GM21576 (cell line): ENCODE measurements at regions not wholly inside any gene's neighbourhood (a gene's known extent, or its start where the extent isn't known, plus 50 kb on each side); places are given as distances from the start of the nearest gene placed in this dataset.
A peak's percentile ranks its signal among the peaks of the same experiment; 100 is the strongest.

Source experiments
- ATAC-seq: cut with Tn5 transposase; IDR thresholded peaks from one replicate; pipeline ENCODE4 v1.9.1; 2021; ENCODE audit warnings: mild to moderate bottlenecking, moderate library complexity; ENCODE audit not compliant: unreplicated experiment

DNA sequence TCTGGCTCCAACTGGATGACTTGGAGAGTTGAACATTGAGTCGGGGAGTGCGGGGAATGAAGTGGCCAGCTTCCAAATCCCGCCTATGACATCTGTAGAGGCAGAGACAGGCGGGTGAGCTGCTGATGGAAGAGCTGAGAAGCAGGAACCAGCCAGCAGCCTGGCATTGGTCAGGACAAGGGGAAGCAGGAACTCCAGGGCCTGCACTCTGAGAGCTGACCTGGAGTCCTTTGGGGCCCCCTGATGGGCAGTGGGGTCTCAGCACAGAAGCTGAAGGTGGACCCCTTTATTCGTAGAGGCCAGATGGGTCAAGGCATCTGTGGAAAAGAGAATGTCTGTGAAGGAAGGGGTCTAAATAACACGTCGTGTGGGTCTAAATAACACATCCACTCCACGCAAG lies 57.0 kb downstream of the SEC61G start:
- no peak for ATAC-seq

- no peak for ATAC-seq
Observed at GRCh38 chr7:54699715-54700114, 59.3 kb downstream of the SEC61G start.

DNA sequence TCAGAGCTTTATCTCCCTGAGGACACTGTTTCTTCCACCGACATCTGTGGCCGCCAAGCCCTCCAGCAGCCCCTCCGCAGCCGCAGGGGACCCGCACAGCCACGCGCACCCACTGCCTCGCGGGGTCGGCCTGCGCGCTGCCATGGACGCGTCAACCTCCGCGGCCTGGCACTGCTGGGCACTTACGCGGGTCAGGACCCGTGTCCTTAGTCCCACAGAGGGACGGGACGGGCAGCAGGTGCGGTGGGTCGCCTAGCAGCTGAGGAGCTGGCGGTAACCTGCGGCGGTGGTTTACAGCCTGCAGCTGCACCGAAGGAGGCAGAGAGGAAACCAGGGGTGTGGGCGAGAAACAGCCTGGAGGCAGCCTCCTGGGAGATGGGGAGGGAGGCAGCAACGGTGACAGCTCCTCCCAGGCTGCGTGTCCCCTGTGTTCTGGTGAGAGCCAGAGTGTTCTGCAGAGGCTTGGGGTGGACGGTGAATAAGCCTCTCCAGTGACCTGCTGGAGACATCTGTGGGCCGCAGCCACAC lies 61.3 kb downstream of the SEC61G start:
- ATAC-seq, result no peak

DNA sequence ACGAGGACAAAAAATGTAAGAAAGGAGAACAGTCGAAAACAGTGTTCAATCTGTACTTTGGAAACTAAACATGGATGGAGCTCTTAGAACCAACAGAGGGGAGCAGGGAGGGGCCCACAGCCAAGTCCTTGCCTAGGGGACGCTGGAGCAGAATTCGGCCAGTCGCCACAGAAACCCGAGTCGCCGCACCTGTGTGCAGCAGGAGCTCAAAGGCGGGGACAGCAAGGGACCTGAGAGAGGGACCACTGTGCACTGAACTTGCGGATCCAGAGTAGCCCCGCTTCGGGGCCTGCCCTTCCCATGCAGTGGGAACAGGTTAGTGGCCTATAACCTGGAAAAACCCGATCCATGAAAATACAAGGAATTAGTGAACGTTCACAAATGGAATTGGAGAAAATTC lies 68.1 kb downstream of the SEC61G start:
- ATAC-seq, result no peak

- ATAC-seq, result no peak
Observed at GRCh38 chr7:54690050-54690443, 69.0 kb downstream of the SEC61G start.

GRCh38 chr7:54689394-54690049 lies 69.5 kb downstream of the SEC61G start:
- no peak for ATAC-seq

- ATAC-seq, result no peak
Observed at GRCh38 chr7:54687462-54688212, 71.4 kb downstream of the SEC61G start.

- ATAC-seq, result no peak
Observed at GRCh38 chr7:54680377-54681005, 78.5 kb downstream of the SEC61G start.

- ATAC-seq, result no peak
Observed at GRCh38 chr7:54679490-54679817, 79.6 kb downstream of the SEC61G start.

- no peak for ATAC-seq
Observed at GRCh38 chr7:54678763-54679489, 80.1 kb downstream of the SEC61G start.

GRCh38 chr7:54674891-54675290 lies 84.1 kb downstream of the SEC61G start:
- ATAC-seq, result no peak

DNA sequence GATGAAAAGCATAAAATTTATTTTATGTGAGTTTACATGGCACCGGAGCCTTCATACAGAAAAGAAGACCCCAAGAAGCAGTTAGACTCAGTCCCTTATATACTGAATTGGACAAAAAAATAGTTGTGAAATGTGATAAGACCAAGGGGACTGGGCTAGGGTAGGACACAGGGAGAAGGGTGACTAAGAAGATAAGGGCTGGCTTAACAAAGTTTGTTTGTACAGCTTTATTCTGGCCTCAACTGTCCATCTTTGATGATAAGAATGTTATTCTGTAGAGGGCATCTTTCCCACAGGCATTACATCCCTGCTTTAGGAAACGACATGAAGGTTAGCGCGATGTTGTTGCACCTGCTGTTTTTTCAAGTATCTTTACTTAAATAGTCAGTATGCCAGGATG lies 86.5 kb downstream of the SEC61G start:
- ATAC-seq, result no peak

GRCh38 chr7:54664235-54665228 lies 94.5 kb downstream of the SEC61G start:
- peak; percentile 72 for ATAC-seq

DNA sequence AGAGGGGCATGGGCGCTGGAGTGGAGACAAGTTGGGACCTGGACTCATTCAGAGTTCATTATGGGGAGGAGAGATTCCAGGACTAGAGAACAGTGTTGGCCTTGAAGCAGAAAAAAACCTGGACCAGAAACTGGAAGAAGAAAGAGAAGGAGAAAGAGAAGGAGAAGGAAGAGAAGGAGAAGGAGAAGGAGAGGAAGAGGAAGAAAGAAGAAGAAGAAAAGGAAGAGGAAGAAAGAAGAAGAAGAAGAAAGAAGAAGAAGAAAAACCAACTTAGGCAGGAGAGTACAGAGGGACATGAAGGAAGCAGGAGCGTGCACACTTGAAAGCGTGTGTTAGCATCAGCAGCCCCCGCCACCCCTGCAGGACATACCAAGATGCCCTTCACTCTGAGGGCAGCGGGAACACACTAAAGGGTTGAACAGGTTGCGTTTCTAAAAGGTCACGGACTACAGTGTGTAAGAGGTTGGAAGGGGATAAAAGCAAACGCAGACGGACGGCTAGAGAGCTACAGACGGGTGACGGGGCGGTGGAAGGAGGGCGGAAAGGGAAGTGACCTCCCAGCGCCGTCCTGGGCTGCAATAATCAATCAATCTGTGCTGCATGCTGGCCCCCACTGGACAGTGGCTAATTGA lies 95.3 kb downstream of the SEC61G start:
- no peak for ATAC-seq

- no peak for ATAC-seq
Observed at GRCh38 chr7:54663186-54663585, 95.8 kb downstream of the SEC61G start.

DNA sequence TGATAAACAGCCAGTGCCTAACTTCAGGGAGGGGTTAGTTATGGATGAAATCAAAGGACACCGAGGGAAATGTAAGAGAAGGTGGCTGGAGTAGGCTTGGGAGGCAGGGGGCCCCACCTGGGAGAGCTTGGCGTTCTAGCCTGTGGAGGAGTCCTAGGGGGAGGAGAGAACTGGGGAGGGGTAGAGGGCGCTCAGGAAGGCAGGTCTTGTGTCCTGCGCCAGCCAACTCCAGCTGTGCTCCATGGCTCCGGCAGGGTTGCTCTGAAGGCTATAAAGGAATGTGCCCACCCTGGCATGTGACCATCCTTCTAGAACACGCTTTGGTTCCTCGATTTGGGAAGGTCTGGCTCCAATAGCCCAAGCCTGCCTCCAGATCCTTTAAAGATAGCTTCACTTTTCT lies 96.3 kb downstream of the SEC61G start:
- no peak for ATAC-seq

GRCh38 chr7:54653905-54654304 lies 105.1 kb downstream of the SEC61G start:
- no peak for ATAC-seq

- no peak for ATAC-seq
Observed at GRCh38 chr7:54643064-54643463, 100.9 kb downstream of the VSTM2A start.

- ATAC-seq, result no peak
Observed at GRCh38 chr7:54637712-54638396, 95.7 kb downstream of the VSTM2A start.
